ENCODE measurements at regions not wholly inside any gene's neighbourhood (a gene's known extent, or its start where the extent isn't known, plus 50 kb on each side); places are given as distances from the start of the nearest gene placed in this dataset.

DNA sequence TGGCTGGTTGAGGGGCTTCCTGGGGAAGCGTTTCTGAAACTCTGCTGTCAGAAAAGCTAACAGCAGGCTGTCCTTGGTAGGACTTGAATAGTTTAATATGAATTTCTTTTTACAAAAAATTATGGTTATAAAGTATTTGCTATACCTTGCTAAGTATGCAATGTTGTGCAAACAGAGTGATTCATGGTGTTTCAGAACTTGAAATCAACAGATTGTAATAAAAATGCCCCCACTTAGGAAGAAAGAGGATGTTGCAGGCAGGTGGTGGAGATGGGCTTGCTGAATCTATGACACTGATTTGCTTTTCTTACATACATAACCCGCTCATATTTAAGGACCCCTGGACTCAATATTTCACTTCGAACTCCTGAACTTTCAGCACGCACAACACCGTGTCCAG is 211.6 kb downstream of the THBS2 start:
- Histone ChIP-seq H3K36me3 (ENCODE audit: insufficient read depth, low read length) (no peaks in the 10 kb centered on the region), H3K9me3 (ENCODE audit: insufficient read depth, low read depth, low read length) (no peaks in the 10 kb centered on the region), H2AFZ (ENCODE audit: low read depth, low read length) (no peak overlapping the region), H3K4me3 (ENCODE audit: insufficient read depth, low read depth, low read length) (no peak overlapping the region), H3K4me1 (ENCODE audit: insufficient read depth, low read length) (peaks cover 6% of the 10 kb centered on the region), H3K4me2 (ENCODE audit: low read length) (no peak overlapping the region), H3K27ac (ENCODE audit: low read depth, low read length) (no peak overlapping the region), H4K20me1 (ENCODE audit: insufficient read depth, low read length) (no peaks in the 10 kb centered on the region), H3K9ac (ENCODE audit: low read length) (no peak overlapping the region), H3K27me3 (ENCODE audit: insufficient read depth, low read length) (peaks cover 2% of the 10 kb centered on the region), H3K79me2 (ENCODE audit: insufficient read depth, low read length) (no peaks in the 10 kb centered on the region)
- Mint-ChIP-seq H3K4me3 (ENCODE audit: unreplicated experiment) (no peak overlapping the region), H3K36me3 (ENCODE audit: low read depth, unreplicated experiment) (no peaks in the 10 kb centered on the region), H3K9me3 (ENCODE audit: unreplicated experiment) (peaks cover 9% of the 10 kb centered on the region), H3K27me3 (ENCODE audit: low read depth, unreplicated experiment) (peaks cover 6% of the 10 kb centered on the region), H3K4me1 (ENCODE audit: low read depth, unreplicated experiment) (peaks cover 11% of the 10 kb centered on the region), H3K27ac (ENCODE audit: unreplicated experiment) (no peak overlapping the region)
- TF ChIP-seq EZH2 (IDR thresholded peaks at IDR 0.05; ENCODE audit: insufficient read depth, low read length) = no peak
- TF ChIP-seq, protein P1, sequence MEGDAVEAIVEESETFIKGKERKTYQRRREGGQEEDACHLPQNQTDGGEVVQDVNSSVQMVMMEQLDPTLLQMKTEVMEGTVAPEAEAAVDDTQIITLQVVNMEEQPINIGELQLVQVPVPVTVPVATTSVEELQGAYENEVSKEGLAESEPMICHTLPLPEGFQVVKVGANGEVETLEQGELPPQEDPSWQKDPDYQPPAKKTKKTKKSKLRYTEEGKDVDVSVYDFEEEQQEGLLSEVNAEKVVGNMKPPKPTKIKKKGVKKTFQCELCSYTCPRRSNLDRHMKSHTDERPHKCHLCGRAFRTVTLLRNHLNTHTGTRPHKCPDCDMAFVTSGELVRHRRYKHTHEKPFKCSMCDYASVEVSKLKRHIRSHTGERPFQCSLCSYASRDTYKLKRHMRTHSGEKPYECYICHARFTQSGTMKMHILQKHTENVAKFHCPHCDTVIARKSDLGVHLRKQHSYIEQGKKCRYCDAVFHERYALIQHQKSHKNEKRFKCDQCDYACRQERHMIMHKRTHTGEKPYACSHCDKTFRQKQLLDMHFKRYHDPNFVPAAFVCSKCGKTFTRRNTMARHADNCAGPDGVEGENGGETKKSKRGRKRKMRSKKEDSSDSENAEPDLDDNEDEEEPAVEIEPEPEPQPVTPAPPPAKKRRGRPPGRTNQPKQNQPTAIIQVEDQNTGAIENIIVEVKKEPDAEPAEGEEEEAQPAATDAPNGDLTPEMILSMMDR (IDR thresholded peaks at IDR 0.05; ENCODE audit: insufficient read depth, low read depth, low read length) = no peak
- FAIRE-seq (no peak), DNase-seq (ENCODE audit: low read depth) (no peak)

DNA sequence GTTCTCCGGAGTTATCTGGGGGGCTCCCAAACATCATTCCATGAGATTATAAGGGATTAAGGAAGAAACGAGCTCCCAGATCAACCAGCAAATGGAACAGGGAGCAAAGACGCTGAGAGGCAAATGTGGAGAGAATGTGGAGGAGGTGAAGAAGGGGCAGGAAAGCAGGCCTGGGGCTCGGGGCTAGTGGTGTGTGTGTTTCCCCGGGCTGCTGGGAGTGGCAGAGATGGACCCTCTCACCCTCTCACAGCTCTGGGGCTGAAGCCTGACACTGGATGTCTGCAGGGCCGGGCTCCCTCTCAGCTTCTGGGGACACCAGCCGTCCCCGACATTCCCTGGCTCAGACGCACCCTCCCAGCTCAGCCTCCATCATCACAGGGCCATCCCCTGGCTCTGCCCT is 212.6 kb downstream of the THBS2 start:
- TF ChIP-seq EZH2 (IDR thresholded peaks at IDR 0.05; ENCODE audit: insufficient read depth, low read length) = no peak
- TF ChIP-seq, protein P1 (IDR thresholded peaks at IDR 0.05; ENCODE audit: insufficient read depth, low read depth, low read length) = no peak
- no peaks in the 10 kb centered on the region for H3K9me3 ChIP-seq (ENCODE audit: insufficient read depth, low read depth, low read length)
- no peaks in the 10 kb centered on the region for H4K20me1 ChIP-seq (ENCODE audit: insufficient read depth, low read length)
- no peaks in the 10 kb centered on the region for H3K36me3 ChIP-seq (ENCODE audit: insufficient read depth, low read length)
- H3K9ac ChIP-seq (ENCODE audit: low read length) = no peak overlapping the region
- no peak overlapping the region for H3K4me3 ChIP-seq (ENCODE audit: insufficient read depth, low read depth, low read length)
- no peak overlapping the region for H3K4me2 ChIP-seq (ENCODE audit: low read length)
- Mint-ChIP-seq H3K27ac (ENCODE audit: unreplicated experiment) (no peak overlapping the region), H3K27me3 (ENCODE audit: low read depth, unreplicated experiment) (peaks cover 6% of the 10 kb centered on the region), H3K4me3 (ENCODE audit: unreplicated experiment) (no peak overlapping the region), H3K4me1 (ENCODE audit: low read depth, unreplicated experiment) (peaks cover 6% of the 10 kb centered on the region), H3K36me3 (ENCODE audit: low read depth, unreplicated experiment) (no peaks in the 10 kb centered on the region), H3K9me3 (ENCODE audit: unreplicated experiment) (peaks cover 9% of the 10 kb centered on the region)
- no peak for FAIRE-seq
- no peak overlapping the region for H3K27ac ChIP-seq (ENCODE audit: low read depth, low read length)
- DNase-seq (ENCODE audit: low read depth) = no peak
- H3K79me2 ChIP-seq (ENCODE audit: insufficient read depth, low read length) = no peaks in the 10 kb centered on the region
- no peak overlapping the region for H2AFZ ChIP-seq (ENCODE audit: low read depth, low read length)
- H3K4me1 ChIP-seq (ENCODE audit: insufficient read depth, low read length) = peaks cover 5% of the 10 kb centered on the region
- peaks cover 2% of the 10 kb centered on the region for H3K27me3 ChIP-seq (ENCODE audit: insufficient read depth, low read length)

GRCh38 chr6:169038691-169039090 is 215.0 kb downstream of the THBS2 start:
- Histone ChIP-seq H3K27me3 (ENCODE audit: insufficient read depth, low read length) (no peaks in the 10 kb centered on the region), H3K4me3 (ENCODE audit: insufficient read depth, low read depth, low read length) (no peak overlapping the region), H3K27ac (ENCODE audit: low read depth, low read length) (no peak overlapping the region), H3K9ac (ENCODE audit: low read length) (no peak overlapping the region), H3K4me2 (ENCODE audit: low read length) (no peak overlapping the region), H4K20me1 (ENCODE audit: insufficient read depth, low read length) (no peaks in the 10 kb centered on the region), H2AFZ (ENCODE audit: low read depth, low read length) (no peak overlapping the region), H3K9me3 (ENCODE audit: insufficient read depth, low read depth, low read length) (no peaks in the 10 kb centered on the region), H3K4me1 (ENCODE audit: insufficient read depth, low read length) (peaks cover 16% of the 10 kb centered on the region), H3K79me2 (ENCODE audit: insufficient read depth, low read length) (no peaks in the 10 kb centered on the region), H3K36me3 (ENCODE audit: insufficient read depth, low read length) (no peaks in the 10 kb centered on the region)
- H3K27ac Mint-ChIP-seq (ENCODE audit: unreplicated experiment) = no peak overlapping the region
- FAIRE-seq (peak; percentile 26), DNase-seq (ENCODE audit: low read depth) (peak; percentile 73)
- H3K4me3 Mint-ChIP-seq (ENCODE audit: unreplicated experiment) = no peak overlapping the region
- peaks cover 6% of the 10 kb centered on the region for H3K27me3 Mint-ChIP-seq (ENCODE audit: low read depth, unreplicated experiment)
- no peaks in the 10 kb centered on the region for H3K36me3 Mint-ChIP-seq (ENCODE audit: low read depth, unreplicated experiment)
- peaks cover 6% of the 10 kb centered on the region for H3K4me1 Mint-ChIP-seq (ENCODE audit: low read depth, unreplicated experiment)
- peaks cover 12% of the 10 kb centered on the region for H3K9me3 Mint-ChIP-seq (ENCODE audit: unreplicated experiment)
- TF ChIP-seq, protein P1 (IDR thresholded peaks at IDR 0.05; ENCODE audit: insufficient read depth, low read depth, low read length) = no peak
- TF ChIP-seq EZH2 (IDR thresholded peaks at IDR 0.05; ENCODE audit: insufficient read depth, low read length) = no peak
